ENCODE measurements at regions not wholly inside any gene's neighbourhood (a gene's known extent, or its start where the extent isn't known, plus 50 kb on each side); places are given as distances from the start of the nearest gene placed in this dataset.

GRCh38 chr10:6354168-6354772, 151.5 kb downstream of the PFKFB3 start:
- no peak overlapping the region for H3K27ac ChIP-seq (ENCODE audit: low read length)
- DNase-seq (ENCODE audit: low read depth, low spot score) (no peak), ATAC-seq (no peak)
- no peaks in the 10 kb centered on the region for H3K4me1 ChIP-seq (ENCODE audit: control insufficient read depth, insufficient read depth, low read length)
- CTCF ChIA-PET, result no interaction called here
- H3K36me3 ChIP-seq (ENCODE audit: control insufficient read depth, insufficient read depth, low read length), result no peaks in the 10 kb centered on the region
- intact Hi-C loops (cut with micrococcal nuclease; ENCODE audit: unreplicated experiment) (no loop called here), in situ Hi-C loops (cut with HindIII; ENCODE audit: low pct_unique_long_range_greater_than_20kb, low sequenced_read_pairs) (no loop called here)
- POLR2A ChIA-PET, result no interaction called here
- TF ChIP-seq REST (IDR thresholded peaks at IDR 0.05; ENCODE audit: insufficient read depth in 1 of 2, low read depth in 2 of 2, low read length in 1 of 2), result no peak
- no peak for TF ChIP-seq TCF7L2 (IDR thresholded peaks at IDR 0.05; ENCODE audit: low read depth, low read length)
- TF ChIP-seq SIN3A (IDR thresholded peaks at IDR 0.05; ENCODE audit: borderline replicate concordance, insufficient read depth, low read depth, low read length), result no peak
- TF ChIP-seq POLR2AphosphoS5 (IDR thresholded peaks at IDR 0.05; ENCODE audit: low read depth, low read length), result no peak
- TF ChIP-seq CTCF (IDR thresholded peaks at IDR 0.05), result no peak
- no TSS peak for BruUV-seq (replicated peaks)
- no peak overlapping the region for H3K4me3 ChIP-seq (ENCODE audit: low read depth in 2 of 2, low read length in 2 of 2)
- H3K9me3 ChIP-seq (ENCODE audit: control insufficient read depth, insufficient read depth, low read depth, low read length), result no peaks in the 10 kb centered on the region
- no peaks in the 10 kb centered on the region for H3K27me3 ChIP-seq (ENCODE audit: control insufficient read depth, insufficient read depth, low read length)

DNA sequence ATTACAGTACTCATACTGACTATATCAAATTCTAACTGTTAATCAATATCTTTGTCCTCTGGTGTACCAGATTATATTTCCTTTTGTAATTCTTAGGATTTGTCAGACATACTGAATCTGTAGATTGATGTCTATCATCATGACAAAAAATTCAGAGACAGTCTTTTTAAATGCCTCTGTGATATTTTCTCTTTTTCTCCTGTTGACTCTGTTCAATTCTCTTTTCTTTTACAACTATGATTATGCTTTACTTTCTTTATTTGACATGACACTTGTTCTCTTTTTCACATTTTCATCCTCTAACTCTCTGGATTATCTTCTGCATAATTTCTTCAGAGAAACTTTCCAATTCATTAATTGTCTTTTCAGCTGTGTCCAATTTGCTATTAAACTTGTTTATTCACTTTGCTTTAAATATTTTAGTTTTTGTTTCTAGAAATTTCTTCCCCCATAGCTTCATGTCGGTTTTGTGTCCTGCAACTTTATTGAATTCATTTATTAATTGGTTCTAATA, 153.6 kb downstream of the PFKFB3 start:
- in situ Hi-C loops (cut with HindIII; ENCODE audit: low pct_unique_long_range_greater_than_20kb, low sequenced_read_pairs) (no loop called here), intact Hi-C loops (cut with micrococcal nuclease; ENCODE audit: unreplicated experiment) (no loop called here)
- Histone ChIP-seq H3K36me3 (ENCODE audit: control insufficient read depth, insufficient read depth, low read length) (no peaks in the 10 kb centered on the region), H3K27me3 (ENCODE audit: control insufficient read depth, insufficient read depth, low read length) (no peaks in the 10 kb centered on the region), H3K4me1 (ENCODE audit: control insufficient read depth, insufficient read depth, low read length) (no peaks in the 10 kb centered on the region), H3K4me3 (ENCODE audit: low read depth in 2 of 2, low read length in 2 of 2) (no peak overlapping the region), H3K9me3 (ENCODE audit: control insufficient read depth, insufficient read depth, low read depth, low read length) (no peaks in the 10 kb centered on the region), H3K27ac (ENCODE audit: low read length) (no peak overlapping the region)
- BruUV-seq (replicated peaks), result no TSS peak
- CTCF ChIA-PET, result no interaction called here
- DNase-seq (ENCODE audit: low read depth, low spot score) (no peak), ATAC-seq (no peak)
- POLR2A ChIA-PET, result no interaction called here
- TF ChIP-seq POLR2AphosphoS5 (IDR thresholded peaks at IDR 0.05; ENCODE audit: low read depth, low read length), result no peak
- no peak for TF ChIP-seq REST (IDR thresholded peaks at IDR 0.05; ENCODE audit: insufficient read depth in 1 of 2, low read depth in 2 of 2, low read length in 1 of 2)
- TF ChIP-seq SIN3A (IDR thresholded peaks at IDR 0.05; ENCODE audit: borderline replicate concordance, insufficient read depth, low read depth, low read length), result no peak
